Left lung (tissue), 4 donors: ENCODE measurements at regions not wholly inside any gene's neighbourhood (a gene's known extent, or its start where the extent isn't known, plus 50 kb on each side); places are given as distances from the start of the nearest gene placed in this dataset.
"Not testable (repeated sequence)": the region's sequence is repeated elsewhere in the genome, so short reads cannot be mapped to it uniquely, and the experiment has no call there.

ENCODE experiments used
- ATAC-seq: fragments of 200-7000 bp; cut with Tn5 transposase; one replicate; pipeline ENCODE4 v1.9.1; 2020; ENCODE audit warnings: moderate library complexity
- DNase-seq, 4 donors: peaks; one replicate each; pipeline ENCODE4 v3.0.0-alpha.2; 2013 to 2020
- H3K27ac ChIP-seq, 2 donors: fragments of 200-600 bp; sonication (generic) in 1 of 2; one replicate each; pipeline versions ENCODE4 v1.5.0 to v1.8.0; 2020 to 2021
- H3K27me3 ChIP-seq, 2 donors: fragments of 200-600 bp; sonication (generic) in 1 of 2; one replicate each; pipeline versions ENCODE4 v1.5.0 to v1.8.0; 2020 to 2021
- H3K36me3 ChIP-seq, 2 donors: fragments of 200-600 bp; sonication (generic) in 1 of 2; one replicate each; pipeline versions ENCODE4 v1.5.0 to v1.8.0; 2020 to 2021
- H3K4me1 ChIP-seq, 2 donors: fragments of 200-600 bp; one replicate each; pipeline ENCODE4 v1.8.0; 2021
- H3K4me3 ChIP-seq, 2 donors: fragments of 200-600 bp; sonication (generic) in 1 of 2; one replicate each; pipeline versions ENCODE4 v1.5.0 to v1.8.0; 2020 to 2021; ENCODE audit warnings: mild to moderate bottlenecking in 1 of 2
- H3K9me3 ChIP-seq, 2 donors: fragments of 200-600 bp; sonication (generic) in 1 of 2; one replicate each; pipeline versions ENCODE4 v1.5.0 to v1.8.0; 2020 to 2021
- intact Hi-C, 2 donors: fragments of 100-400 bp; cut with DNase I; formaldehyde crosslinking; loops; one replicate each; pipeline versions ENCODE4 v1.11.2 to v1.14.2; 2022
- TF ChIP-seq, protein P1 (sequence below), 2 donors: fragments of 200-600 bp; sonication (generic) in 1 of 2; IDR thresholded peaks; one replicate each; pipeline versions ENCODE4 v1.5.0 to v1.8.0; 2021; ENCODE audit warnings: antibody characterized with exemption in 2 of 2
- donor health status: DM: no; HTN: yes; CAD: no.
- donor health status: DM: no; HTN: no; CAD: no.

DNA sequence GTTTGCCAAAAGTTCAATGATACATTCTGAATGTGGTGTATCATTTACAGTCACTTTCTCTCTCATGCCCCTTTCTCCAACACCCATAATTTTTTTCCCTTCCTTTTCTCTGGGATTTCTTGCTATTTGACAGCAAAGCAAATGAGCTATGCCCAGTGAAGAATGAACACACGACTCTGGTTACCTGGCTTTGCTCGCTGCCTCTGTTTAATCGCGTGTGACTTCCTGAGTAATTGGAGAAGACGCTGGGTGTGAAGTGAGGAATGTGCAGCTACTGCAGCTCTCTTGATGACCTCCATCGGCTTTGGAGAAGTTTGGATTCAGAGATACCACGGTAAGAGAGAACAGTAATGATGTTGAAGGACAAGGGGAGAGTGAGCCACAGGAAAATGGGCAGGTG, 651.8 kb downstream of the KIF4B start:
- Histone ChIP-seq H3K27me3 (no peaks in the 10 kb centered on the region), H3K9me3 (peaks cover 0 to 3% of the 10 kb centered on the region in 2 donors), H3K4me1 (no peaks in the 10 kb centered on the region), H3K4me3 (no peak overlapping the region), H3K36me3 (no peaks in the 10 kb centered on the region), H3K27ac (no peak overlapping the region)
- DNase-seq (no peak), ATAC-seq (no peak)
- TF ChIP-seq, protein P1, sequence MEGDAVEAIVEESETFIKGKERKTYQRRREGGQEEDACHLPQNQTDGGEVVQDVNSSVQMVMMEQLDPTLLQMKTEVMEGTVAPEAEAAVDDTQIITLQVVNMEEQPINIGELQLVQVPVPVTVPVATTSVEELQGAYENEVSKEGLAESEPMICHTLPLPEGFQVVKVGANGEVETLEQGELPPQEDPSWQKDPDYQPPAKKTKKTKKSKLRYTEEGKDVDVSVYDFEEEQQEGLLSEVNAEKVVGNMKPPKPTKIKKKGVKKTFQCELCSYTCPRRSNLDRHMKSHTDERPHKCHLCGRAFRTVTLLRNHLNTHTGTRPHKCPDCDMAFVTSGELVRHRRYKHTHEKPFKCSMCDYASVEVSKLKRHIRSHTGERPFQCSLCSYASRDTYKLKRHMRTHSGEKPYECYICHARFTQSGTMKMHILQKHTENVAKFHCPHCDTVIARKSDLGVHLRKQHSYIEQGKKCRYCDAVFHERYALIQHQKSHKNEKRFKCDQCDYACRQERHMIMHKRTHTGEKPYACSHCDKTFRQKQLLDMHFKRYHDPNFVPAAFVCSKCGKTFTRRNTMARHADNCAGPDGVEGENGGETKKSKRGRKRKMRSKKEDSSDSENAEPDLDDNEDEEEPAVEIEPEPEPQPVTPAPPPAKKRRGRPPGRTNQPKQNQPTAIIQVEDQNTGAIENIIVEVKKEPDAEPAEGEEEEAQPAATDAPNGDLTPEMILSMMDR (IDR thresholded peaks at IDR 0.05), result no peak
- intact Hi-C loops, result no loop called here

DNA sequence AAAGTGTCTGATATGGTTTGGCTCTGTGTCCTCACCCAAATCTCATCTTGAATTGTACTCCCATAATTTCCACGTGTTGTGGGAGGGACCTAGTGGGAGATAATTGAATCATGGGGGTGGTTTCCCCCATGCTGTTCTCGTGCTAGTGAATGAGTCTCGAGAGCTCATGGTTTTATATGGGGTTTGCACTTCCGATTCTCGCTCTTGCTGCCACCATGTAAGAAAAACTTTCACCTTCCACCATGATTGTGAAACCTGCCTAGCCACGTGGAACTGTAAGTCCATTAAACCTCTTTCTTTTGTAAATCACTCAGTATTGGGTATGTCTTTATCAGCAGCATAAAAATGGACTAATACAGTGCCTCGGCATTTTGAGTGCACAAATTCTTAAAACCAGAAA, 655.0 kb upstream of the SGCD start:
- H3K27ac ChIP-seq, DNase-seq, H3K27me3 ChIP-seq, H3K36me3 ChIP-seq, ATAC-seq, H3K4me1 ChIP-seq, H3K4me3 ChIP-seq, intact Hi-C loops: not testable (repeated sequence)
- H3K9me3 ChIP-seq, result peaks cover 0 to 12% of the 10 kb centered on the region in 2 donors

DNA sequence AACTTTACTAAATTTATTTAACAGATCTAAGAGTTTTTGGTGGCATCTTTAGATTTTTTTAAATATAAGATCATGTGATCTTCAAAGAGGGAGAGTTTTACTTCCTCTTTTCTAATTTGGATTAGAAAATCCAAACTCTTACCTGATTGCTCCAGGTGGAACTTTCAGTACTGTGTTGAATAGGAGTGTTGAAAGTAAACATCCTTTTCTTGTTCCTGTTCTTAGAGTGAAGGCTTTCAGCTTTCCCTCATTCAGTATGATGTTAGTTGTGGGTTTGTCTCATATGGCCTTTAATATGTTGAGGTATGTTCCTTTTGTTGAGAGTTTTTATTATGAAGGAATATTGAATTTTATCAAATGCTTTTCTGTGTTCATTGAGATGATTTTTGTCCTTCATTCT, 650.0 kb upstream of the SGCD start:
- Histone ChIP-seq H3K27me3 (no peaks in the 10 kb centered on the region), H3K4me3 (no peak overlapping the region), H3K9me3 (peaks cover 0 to 12% of the 10 kb centered on the region in 2 donors), H3K4me1 (no peaks in the 10 kb centered on the region), H3K27ac (no peak overlapping the region), H3K36me3 (no peaks in the 10 kb centered on the region)
- DNase-seq (no peak), ATAC-seq (no peak)
- intact Hi-C loops, result no loop called here
- TF ChIP-seq, protein P1 (IDR thresholded peaks at IDR 0.05), result no peak

DNA sequence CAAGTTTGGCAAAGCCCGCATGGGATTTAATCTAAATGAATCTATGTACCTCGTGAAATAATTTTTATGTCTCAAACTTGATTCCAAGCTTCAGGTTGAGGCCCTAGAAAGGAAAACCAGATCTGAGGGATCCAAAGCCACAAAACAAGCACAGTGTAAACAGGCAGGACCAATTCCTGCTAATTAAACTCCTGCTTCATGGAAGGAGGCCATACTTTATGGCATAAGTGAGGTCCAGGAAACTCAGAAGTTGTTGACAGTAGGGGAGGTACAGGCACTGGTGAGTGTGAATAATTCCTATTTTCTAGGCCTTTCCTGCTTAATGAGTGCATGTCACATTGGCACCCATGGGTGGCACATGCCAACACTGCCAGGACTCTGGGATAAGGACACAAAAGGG, 648.6 kb upstream of the SGCD start:
- intact Hi-C loops, result no loop called here
- DNase-seq (no peak), ATAC-seq (no peak)
- TF ChIP-seq, protein P1 (IDR thresholded peaks at IDR 0.05), result no peak
- no peaks in the 10 kb centered on the region for H3K27me3 ChIP-seq
- H3K4me3 ChIP-seq, result no peak overlapping the region
- no peak overlapping the region for H3K27ac ChIP-seq
- H3K36me3 ChIP-seq, result no peaks in the 10 kb centered on the region
- H3K9me3 ChIP-seq, result peaks cover 0 to 12% of the 10 kb centered on the region in 2 donors
- no peaks in the 10 kb centered on the region for H3K4me1 ChIP-seq

DNA sequence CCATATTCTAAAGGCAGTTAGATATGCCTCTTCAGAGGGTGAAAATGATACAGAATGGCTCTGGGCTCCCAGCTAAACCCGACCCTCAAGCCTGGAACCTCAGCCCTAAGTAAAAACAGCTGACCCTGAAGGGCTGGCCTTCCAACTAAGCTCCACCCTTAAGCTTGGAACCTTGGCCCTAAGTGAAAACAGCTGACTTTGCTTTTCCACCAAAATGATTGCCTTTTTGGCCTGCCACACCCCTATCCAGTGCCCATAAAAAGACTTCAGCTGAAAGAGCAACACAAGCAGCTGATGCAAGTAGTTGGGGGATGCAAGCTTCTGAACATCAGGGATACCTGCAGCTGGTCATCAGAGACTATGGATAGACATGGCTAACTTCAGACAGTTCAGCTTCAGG, 647.4 kb upstream of the SGCD start:
- Histone ChIP-seq H3K4me1 (no peaks in the 10 kb centered on the region), H3K36me3 (no peaks in the 10 kb centered on the region), H3K27me3 (no peaks in the 10 kb centered on the region), H3K9me3 (peaks cover 0 to 12% of the 10 kb centered on the region in 2 donors), H3K4me3 (no peak overlapping the region), H3K27ac (no peak overlapping the region)
- ATAC-seq (no peak), DNase-seq (no peak)
- intact Hi-C loops, result no loop called here
- TF ChIP-seq, protein P1 (IDR thresholded peaks at IDR 0.05), result no peak

DNA sequence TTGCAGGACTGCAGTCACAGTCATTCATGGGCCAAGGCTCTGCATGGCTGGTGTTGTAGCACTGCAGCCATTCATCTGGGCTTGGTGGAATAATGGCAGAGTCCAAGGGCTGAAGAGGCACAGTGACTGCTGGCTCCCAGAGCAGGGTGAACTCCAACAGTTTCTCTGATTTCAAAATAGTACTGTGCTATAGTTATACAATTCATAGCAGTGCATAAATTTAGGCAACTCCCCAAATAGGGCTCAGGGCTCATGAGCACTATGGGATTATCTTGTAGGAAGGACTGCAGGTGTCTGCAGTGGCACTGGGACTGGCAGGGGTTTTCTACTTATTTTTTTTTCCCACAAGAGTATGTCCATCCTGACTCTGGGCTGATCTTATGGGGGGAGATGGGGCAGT, 642.5 kb upstream of the SGCD start:
- Histone ChIP-seq H3K9me3 (no peaks in the 10 kb centered on the region), H3K27ac (no peak overlapping the region), H3K4me3 (no peak overlapping the region), H3K36me3 (no peaks in the 10 kb centered on the region), H3K4me1 (no peaks in the 10 kb centered on the region), H3K27me3 (no peaks in the 10 kb centered on the region)
- ATAC-seq (no peak), DNase-seq (no peak)
- TF ChIP-seq, protein P1 (IDR thresholded peaks at IDR 0.05), result no peak
- intact Hi-C loops, result no loop called here
